DOHH2 (cell line): ENCODE measurements at regions not wholly inside any gene's neighbourhood (a gene's known extent, or its start where the extent isn't known, plus 50 kb on each side); places are given as distances from the start of the nearest gene placed in this dataset.

Source experiments
- H3F3A ChIP-seq: fragments of 200-600 bp; sonication (generic), shearing (Covaris generic); 2 replicates; pipeline ENCODE4 v1.6.0; 2016; ENCODE audit warnings: antibody characterized with exemption, mild to moderate bottlenecking; ENCODE audit not compliant: control insufficient read depth, insufficient read depth
- H3K27ac ChIP-seq: fragments of 200-600 bp; sonication (generic); 2 replicates; pipeline ENCODE4 v1.5.1; 2014; ENCODE audit warnings: low read depth, mild to moderate bottlenecking, low read length, moderate library complexity
- H3K27me3 ChIP-seq: fragments of 200-600 bp; sonication (generic); 2 replicates; pipeline ENCODE4 v1.6.1; 2014; ENCODE audit warnings: mild to moderate bottlenecking, low read length, mixed read lengths; ENCODE audit not compliant: control insufficient read depth
- H3K36me3 ChIP-seq: fragments of 200-600 bp; sonication (generic); 2 replicates; pipeline ENCODE4 v1.6.1; 2014; ENCODE audit warnings: mild to moderate bottlenecking, low read length, moderate library complexity, mixed read lengths; ENCODE audit not compliant: control insufficient read depth
- H3K4me1 ChIP-seq: fragments of 200-600 bp; sonication (generic); 2 replicates; pipeline ENCODE4 v1.6.1; 2014; ENCODE audit warnings: mild to moderate bottlenecking, low read length, mixed read lengths; ENCODE audit not compliant: control insufficient read depth
- H3K4me2 ChIP-seq: fragments of 200-600 bp; sonication (generic); 2 replicates; pipeline ENCODE4 v1.6.0; 2014; ENCODE audit warnings: mild to moderate bottlenecking, low read length, moderate library complexity
- H3K4me3 ChIP-seq: fragments of 200-600 bp; sonication (generic); 2 replicates; pipeline ENCODE4 v1.5.1; 2014; ENCODE audit warnings: mild to moderate bottlenecking, low read length, mixed read lengths
- H3K79me2 ChIP-seq: fragments of 200-600 bp; sonication (generic); 2 replicates; pipeline ENCODE4 v1.6.1; 2014; ENCODE audit warnings: mild to moderate bottlenecking, low read length, mixed read lengths; ENCODE audit not compliant: control insufficient read depth
- H3K9me2 ChIP-seq: fragments of 200-600 bp; sonication (generic); replicated peaks from 2 replicates; pipeline ENCODE4 v1.6.1; 2014; ENCODE audit warnings: mild to moderate bottlenecking, low read length, mixed read lengths; ENCODE audit not compliant: control insufficient read depth
- H3K9me3 ChIP-seq: fragments of 200-600 bp; sonication (generic); 2 replicates; pipeline ENCODE4 v1.6.1; 2014; ENCODE audit warnings: antibody characterized with exemption, low read length, mixed read lengths; ENCODE audit not compliant: control insufficient read depth, insufficient read depth
- H4K20me1 ChIP-seq: fragments of 200-600 bp; sonication (generic); 2 replicates; pipeline ENCODE4 v1.6.0; 2014; ENCODE audit warnings: low read depth, mild to moderate bottlenecking, antibody characterized with exemption, low read length, moderate library complexity; ENCODE audit not compliant: control insufficient read depth, insufficient read depth
- EZH2phosphoT487 ChIP-seq: fragments of 200-600 bp; sonication (generic); IDR thresholded peaks from 2 replicates; pipeline ENCODE4 v1.6.1; 2017; ENCODE audit warnings: borderline replicate concordance, mild to moderate bottlenecking, antibody characterized with exemption, low read length, moderate library complexity, mixed read lengths
- TF ChIP-seq, protein P1 (sequence below): fragments of 200-600 bp; sonication (generic); IDR thresholded peaks from one replicate; pipeline ENCODE4 v1.5.1; 2014; ENCODE audit warnings: antibody characterized with exemption, mild to moderate bottlenecking, low read depth, low read length; ENCODE audit not compliant: poor library complexity, severe bottlenecking

DNA sequence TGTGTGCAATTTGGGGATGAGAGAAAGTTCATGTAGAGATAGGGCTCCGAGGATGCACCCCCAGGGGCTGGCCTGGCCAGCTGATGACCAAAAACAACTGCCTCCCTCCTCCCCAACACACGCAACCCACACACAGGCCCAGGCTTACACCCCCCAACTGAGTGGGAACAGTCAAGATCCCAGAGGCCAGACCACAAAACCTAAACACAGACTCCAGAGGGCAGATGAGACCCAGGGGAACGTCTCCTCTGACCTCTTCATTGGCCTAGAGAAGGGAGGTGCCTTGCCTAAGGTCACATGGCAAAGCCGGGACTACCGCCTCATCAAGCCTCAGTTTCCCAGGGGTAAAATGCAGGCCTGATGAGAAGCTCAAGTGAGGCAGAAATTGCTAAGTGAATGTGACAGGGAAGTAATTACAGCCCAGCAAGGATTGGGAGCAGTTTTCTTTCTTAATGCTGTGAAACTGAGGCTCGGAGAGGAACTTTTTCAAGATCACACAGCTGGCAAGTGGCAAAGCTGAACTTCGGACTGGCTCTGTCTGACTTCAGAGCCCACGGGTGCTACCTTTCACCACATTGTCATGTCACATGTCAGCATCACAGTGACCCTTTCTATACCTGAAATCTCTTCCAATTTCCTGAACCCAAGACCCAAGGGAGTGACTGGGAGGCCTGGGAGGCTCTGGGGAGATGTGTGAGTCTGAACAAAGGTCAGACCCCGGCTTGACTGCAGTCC is 69.9 kb upstream of the WNT11 start:
- peaks cover 13% of the 10 kb centered on the region for H3K4me1 ChIP-seq
- 0 out of 2 replicates have a peak, but pooled peaks cover 4% of the 10 kb centered on the region for H3K27me3 ChIP-seq
- no peaks in the 10 kb centered on the region; the same call in 1 of the 2 replicates for H3K9me3 ChIP-seq
- no peaks in the 10 kb centered on the region for H3K9me2 ChIP-seq
- H3K27ac ChIP-seq: no peak overlapping the region
- no peaks in the 10 kb centered on the region for H4K20me1 ChIP-seq
- no peak overlapping the region for H3K4me2 ChIP-seq
- H3K36me3 ChIP-seq: no peaks in the 10 kb centered on the region
- TF ChIP-seq EZH2phosphoT487: no peak
- TF ChIP-seq, protein P1, sequence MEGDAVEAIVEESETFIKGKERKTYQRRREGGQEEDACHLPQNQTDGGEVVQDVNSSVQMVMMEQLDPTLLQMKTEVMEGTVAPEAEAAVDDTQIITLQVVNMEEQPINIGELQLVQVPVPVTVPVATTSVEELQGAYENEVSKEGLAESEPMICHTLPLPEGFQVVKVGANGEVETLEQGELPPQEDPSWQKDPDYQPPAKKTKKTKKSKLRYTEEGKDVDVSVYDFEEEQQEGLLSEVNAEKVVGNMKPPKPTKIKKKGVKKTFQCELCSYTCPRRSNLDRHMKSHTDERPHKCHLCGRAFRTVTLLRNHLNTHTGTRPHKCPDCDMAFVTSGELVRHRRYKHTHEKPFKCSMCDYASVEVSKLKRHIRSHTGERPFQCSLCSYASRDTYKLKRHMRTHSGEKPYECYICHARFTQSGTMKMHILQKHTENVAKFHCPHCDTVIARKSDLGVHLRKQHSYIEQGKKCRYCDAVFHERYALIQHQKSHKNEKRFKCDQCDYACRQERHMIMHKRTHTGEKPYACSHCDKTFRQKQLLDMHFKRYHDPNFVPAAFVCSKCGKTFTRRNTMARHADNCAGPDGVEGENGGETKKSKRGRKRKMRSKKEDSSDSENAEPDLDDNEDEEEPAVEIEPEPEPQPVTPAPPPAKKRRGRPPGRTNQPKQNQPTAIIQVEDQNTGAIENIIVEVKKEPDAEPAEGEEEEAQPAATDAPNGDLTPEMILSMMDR: no peak
- H3K79me2 ChIP-seq: no peaks in the 10 kb centered on the region
- H3F3A ChIP-seq: no peaks in the 10 kb centered on the region
- no peak overlapping the region for H3K4me3 ChIP-seq

DNA sequence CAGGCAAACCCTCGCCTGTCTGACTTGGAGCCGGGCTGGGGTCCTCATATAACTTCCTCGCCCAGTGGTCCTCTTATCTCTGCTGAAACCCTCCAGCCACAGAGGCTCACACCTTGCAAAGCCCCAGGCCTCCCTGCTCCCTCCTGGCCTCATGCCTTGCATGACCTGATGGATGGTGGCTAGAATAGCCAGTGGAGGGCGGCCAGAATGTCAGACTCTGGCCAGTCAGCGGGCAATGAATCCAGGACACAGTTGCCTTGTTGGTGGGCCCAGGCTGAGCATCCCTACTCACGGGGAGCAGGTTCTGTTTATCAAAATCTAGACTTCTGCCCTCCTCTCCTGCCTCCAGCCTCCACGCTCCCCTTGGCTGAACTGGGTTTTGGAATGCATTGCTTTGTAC is 69.1 kb upstream of the WNT11 start:
- no peaks in the 10 kb centered on the region; the same call in 1 of the 2 replicates for H3K9me3 ChIP-seq
- no peaks in the 10 kb centered on the region for H3F3A ChIP-seq
- H3K4me3 ChIP-seq: no peak overlapping the region
- no peak overlapping the region for H3K4me2 ChIP-seq
- TF ChIP-seq EZH2phosphoT487: no peak
- TF ChIP-seq, protein P1: no peak
- no peaks in the 10 kb centered on the region for H3K79me2 ChIP-seq
- H3K27ac ChIP-seq: no peak overlapping the region
- no peaks in the 10 kb centered on the region for H4K20me1 ChIP-seq
- no peaks in the 10 kb centered on the region for H3K9me2 ChIP-seq
- H3K36me3 ChIP-seq: no peaks in the 10 kb centered on the region
- 0 out of 2 replicates have a peak, but pooled peaks cover 4% of the 10 kb centered on the region for H3K27me3 ChIP-seq
- peaks cover 13% of the 10 kb centered on the region for H3K4me1 ChIP-seq

GRCh38 chr11:76271068-76271467 is 64.8 kb upstream of the WNT11 start:
- Histone ChIP-seq H3K4me3 (no peak overlapping the region), H3K79me2 (no peaks in the 10 kb centered on the region), H3K9me2 (no peaks in the 10 kb centered on the region), H3F3A (no peaks in the 10 kb centered on the region), H3K36me3 (no peaks in the 10 kb centered on the region), H3K4me2 (no peak overlapping the region), H3K27me3 (0 out of 2 replicates have a peak, but pooled peaks cover 4% of the 10 kb centered on the region), H3K4me1 (no peaks in the 10 kb centered on the region), H3K9me3 (no peaks in the 10 kb centered on the region; the same call in 1 of the 2 replicates), H3K27ac (no peak overlapping the region), H4K20me1 (no peaks in the 10 kb centered on the region)
- no peak for TF ChIP-seq EZH2phosphoT487
- TF ChIP-seq, protein P1: no peak
